VCaP (cell line): ENCODE measurements at regions not wholly inside any gene's neighbourhood (a gene's known extent, or its start where the extent isn't known, plus 50 kb on each side); places are given as distances from the start of the nearest gene placed in this dataset.

ENCODE experiments used
- H3K27ac ChIP-seq: fragments of 450-650 bp; 2 replicates; pipeline ENCODE4 v1.5.1; 2017
- TF ChIP-seq, protein P1 (sequence below): fragments of 450-650 bp; conservative IDR thresholded peaks from 2 replicates; pipeline ENCODE4 v1.5.1; 2017; ENCODE audit warnings: mild to moderate bottlenecking, moderate library complexity

DNA sequence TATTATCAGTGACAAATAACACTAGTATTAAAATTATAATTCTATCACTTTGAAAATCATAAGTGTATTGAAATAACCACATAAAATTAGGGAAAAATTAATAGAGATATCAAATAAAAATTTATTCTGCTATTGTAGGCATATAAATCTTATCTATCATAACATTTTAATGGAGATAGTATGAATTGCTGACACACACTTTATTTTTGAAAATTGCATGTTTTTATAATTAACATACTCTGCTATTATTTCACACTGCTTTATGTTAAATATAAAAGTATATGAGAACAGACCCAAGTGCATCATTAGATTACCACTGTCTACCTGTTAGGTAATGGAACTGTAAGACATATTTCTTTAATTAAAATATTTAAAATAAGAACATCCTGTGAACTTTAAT lies 2150.2 kb downstream of the ARAP2 start:
- TF ChIP-seq, protein P1, sequence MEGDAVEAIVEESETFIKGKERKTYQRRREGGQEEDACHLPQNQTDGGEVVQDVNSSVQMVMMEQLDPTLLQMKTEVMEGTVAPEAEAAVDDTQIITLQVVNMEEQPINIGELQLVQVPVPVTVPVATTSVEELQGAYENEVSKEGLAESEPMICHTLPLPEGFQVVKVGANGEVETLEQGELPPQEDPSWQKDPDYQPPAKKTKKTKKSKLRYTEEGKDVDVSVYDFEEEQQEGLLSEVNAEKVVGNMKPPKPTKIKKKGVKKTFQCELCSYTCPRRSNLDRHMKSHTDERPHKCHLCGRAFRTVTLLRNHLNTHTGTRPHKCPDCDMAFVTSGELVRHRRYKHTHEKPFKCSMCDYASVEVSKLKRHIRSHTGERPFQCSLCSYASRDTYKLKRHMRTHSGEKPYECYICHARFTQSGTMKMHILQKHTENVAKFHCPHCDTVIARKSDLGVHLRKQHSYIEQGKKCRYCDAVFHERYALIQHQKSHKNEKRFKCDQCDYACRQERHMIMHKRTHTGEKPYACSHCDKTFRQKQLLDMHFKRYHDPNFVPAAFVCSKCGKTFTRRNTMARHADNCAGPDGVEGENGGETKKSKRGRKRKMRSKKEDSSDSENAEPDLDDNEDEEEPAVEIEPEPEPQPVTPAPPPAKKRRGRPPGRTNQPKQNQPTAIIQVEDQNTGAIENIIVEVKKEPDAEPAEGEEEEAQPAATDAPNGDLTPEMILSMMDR = no peak
- H3K27ac ChIP-seq = no peak overlapping the region

GRCh38 chr4:34105311-34105710 lies 2139.0 kb downstream of the ARAP2 start:
- no peak overlapping the region for H3K27ac ChIP-seq
- TF ChIP-seq, protein P1 = no peak

GRCh38 chr4:34108391-34108790 lies 2135.9 kb downstream of the ARAP2 start:
- H3K27ac ChIP-seq = no peak overlapping the region
- TF ChIP-seq, protein P1 = no peak

DNA sequence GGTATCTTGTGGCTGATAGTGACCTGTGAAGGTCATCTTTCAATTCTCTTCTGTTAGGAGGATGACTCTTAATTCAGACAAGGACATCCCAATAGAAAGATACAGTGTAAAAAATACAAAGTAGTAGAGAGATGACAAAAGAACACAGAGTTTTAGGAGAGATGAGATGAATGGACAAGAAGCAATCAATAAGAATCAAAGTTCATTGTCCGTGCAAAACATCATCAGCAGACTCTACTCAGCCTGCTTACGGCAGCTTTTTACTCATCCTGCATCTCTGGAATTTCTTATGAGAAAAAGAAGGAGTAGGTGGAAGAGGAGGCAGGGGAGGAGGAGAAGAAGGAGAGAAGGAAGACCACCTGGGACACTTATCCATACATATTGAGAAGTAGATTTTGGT lies 2131.7 kb downstream of the ARAP2 start:
- H3K27ac ChIP-seq = no peak overlapping the region
- TF ChIP-seq, protein P1 = no peak

DNA sequence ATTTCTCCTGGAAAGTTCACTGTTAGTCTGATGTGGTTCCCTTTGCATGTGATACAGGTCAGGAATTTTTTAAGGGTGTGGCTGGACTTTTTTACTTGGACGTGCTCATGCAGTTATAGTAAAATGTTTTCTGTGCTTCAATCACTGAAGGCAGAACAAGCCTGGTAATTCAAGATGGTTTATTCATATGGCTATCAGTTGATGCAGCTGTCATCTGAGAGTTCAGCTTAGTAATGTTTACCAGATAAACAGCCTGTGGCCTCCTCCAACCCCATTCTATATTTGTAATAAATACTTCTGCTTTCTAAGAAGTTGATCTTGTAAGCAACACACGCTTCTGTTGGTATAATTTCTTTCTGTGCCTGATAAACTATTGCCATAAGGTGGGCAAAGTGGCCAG lies 2105.9 kb downstream of the ARAP2 start:
- TF ChIP-seq, protein P1 = no peak

DNA sequence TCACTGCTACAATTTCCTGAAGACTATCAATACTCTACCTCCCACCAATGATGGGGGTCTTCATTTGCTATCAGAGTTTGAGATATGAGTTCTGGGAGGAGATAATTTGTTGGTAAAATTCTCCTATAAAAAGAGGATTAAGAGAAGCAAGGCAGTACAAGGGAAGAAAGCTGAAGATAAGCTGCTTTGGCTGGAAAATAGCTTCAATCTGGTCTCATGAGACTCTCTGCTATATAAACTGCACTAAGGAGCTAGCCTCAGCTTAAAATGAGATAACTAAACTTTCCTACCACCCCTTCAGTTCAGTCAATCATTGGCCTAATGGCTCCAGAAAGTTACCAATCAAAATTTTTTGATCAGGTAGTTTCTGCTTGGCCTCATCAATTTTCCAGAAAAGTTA lies 2105.0 kb downstream of the ARAP2 start:
- H3K27ac ChIP-seq = no peak overlapping the region
- TF ChIP-seq, protein P1 = no peak

More for the DNA sequence above, 2105.9 kb downstream of the ARAP2 start:
- H3K27ac ChIP-seq = no peak overlapping the region

GRCh38 chr4:34148322-34148908 lies 2095.9 kb downstream of the ARAP2 start:
- TF ChIP-seq, protein P1 = no peak
- H3K27ac ChIP-seq = no peak overlapping the region
